SW 1271 (cell line): ENCODE measurements at regions not wholly inside any gene's neighbourhood (a gene's known extent, or its start where the extent isn't known, plus 50 kb on each side); places are given as distances from the start of the nearest gene placed in this dataset.

Source experiments
- DNase-seq, 2 experiments: peaks; one replicate each; lab custom pipeline; 2025; lab: John Stamatoyannopoulos, UW

- peak in 1 of 2 experiments; percentile 58 for DNase-seq
Measured at GRCh38 chr20:16801919-16802651, 53.9 kb downstream of the OTOR start.

DNA sequence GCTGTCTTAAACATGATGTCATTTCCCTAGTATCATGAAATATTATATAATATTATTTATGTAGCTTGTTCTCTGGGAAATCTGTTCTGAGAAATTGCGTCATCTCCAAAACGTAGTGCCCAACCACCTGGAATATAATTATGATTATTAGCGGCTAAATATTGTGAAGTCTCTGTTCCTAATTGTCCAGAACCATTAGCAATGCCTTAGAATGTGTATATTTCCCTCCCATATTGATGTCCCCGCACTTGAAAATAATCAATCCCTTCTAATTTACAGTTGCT lies 54.4 kb downstream of the OTOR start:
- DNase-seq, result no peak

GRCh38 chr20:16803965-16804792 lies 56.0 kb downstream of the OTOR start:
- DNase-seq, result peak in 1 of 2 experiments; percentile 39

GRCh38 chr20:16804793-16805187 lies 56.6 kb downstream of the OTOR start:
- no peak for DNase-seq

DNA sequence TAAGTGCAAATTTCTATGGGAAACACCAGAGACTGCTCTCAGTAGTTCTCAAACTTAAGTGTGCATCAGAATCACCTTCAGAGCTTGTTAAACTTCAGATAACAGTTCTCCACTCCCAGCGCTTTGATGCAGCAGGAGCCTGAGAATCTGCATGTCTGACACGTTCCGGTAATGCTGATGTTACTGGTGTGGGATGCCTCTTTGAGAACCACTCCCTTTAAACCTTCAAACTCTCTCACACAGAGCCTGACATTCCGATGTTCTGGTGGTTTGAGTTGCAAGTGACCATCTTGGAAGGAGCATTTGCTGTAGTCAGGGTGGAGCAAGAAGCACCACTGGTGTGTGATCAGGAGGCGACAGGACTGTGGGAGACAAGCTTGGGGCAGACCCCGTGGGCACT lies 57.9 kb downstream of the OTOR start:
- DNase-seq, result no peak

GRCh38 chr20:16806886-16807285 lies 58.7 kb downstream of the OTOR start:
- DNase-seq, result no peak

- no peak for DNase-seq
Measured at GRCh38 chr20:16808796-16809195, 60.6 kb downstream of the OTOR start.

DNA sequence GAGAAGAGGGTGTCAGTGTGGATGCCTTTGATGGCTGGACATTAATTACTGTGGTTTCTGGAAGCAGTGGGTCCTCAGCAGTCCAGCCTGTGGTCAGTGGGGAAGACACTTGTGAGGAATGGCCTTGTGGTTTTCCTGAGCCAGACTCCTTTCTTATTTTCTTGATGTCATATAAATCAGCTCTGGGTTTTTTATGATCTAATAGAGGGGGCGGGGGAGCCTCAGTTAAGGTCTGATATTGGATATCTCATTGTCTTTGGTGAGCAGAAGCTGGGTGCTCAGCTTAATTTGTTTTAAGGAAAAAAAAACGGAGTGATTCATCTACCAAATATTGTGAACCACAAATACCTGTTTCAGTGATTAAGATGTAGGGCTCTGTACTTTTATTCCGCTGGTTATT lies 62.1 kb downstream of the OTOR start:
- DNase-seq, result no peak

DNA sequence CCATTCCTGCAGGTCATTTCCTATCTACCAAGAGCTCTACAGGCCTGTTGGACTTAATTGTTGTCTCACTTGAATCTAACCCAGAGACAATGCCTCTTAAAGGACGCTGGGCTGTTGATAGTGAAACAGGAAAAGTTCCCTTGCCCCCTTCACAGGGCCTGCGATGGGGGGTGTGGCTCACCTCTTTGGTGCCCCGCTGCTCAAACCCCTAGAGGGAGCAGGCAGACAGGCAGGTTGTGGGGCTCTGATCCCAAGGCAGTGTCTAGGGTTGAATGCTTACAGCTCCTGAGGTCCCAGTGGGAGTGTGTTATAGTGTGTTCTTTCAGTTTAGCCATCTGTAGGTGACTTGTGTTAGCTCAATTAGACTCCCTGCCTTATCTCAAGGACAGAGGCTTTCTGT lies 68.0 kb downstream of the OTOR start:
- no peak for DNase-seq

DNA sequence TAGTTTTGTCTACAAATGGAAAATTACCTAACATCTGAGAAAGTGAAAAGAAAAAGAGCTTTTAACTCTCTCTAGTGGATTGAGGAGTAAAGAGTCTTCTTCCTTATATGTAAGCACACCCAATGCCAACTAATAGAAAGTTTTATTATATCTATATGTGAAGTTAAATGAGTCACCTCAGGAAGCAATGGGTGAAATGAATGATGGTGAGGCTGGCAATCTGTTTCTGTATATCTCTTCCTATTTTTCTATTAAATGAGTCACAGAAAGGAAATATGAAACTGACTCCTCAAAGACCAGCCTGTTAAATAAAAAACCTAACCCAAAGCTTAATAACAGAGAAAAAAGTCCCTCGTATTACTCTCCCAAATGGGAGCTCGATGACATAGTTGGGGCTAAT lies 71.3 kb downstream of the OTOR start:
- no peak for DNase-seq

- peak in 1 of 2 experiments; percentile 28 for DNase-seq
Measured at GRCh38 chr20:16821211-16822089, 73.3 kb downstream of the OTOR start.

- no peak for DNase-seq
Measured at GRCh38 chr20:16824664-16825063, 76.5 kb downstream of the OTOR start.

DNA sequence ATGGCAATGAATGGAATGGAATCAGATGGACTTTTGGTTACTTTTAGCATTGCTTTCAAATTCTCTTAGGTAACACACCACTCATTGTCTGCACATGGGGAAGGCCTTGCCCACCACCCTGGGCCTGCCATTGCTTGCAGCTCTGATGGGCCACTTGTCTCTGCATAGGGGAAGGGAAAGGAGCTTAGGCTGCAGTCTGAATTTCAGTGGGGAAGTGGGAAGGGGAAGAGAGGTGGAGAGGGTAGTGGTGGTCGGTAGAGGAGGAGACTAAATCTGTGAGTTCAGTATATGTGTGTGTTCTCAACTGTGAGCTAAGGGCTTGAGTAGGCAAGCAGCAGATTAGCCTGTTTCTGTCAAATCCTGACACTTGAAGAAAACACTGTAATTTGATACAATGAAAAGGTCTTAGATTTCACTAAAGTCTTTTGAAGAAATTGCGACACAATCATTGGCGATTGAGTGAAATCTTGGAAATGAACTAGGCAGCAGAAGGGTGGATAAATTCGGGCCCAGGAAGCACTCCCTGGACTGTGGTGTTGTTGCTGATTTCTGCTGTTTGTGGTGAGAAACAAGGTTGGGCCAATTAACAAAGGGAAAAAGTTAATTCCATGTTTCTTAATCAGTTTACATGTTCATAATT lies 80.6 kb downstream of the OTOR start:
- DNase-seq, result no peak

DNA sequence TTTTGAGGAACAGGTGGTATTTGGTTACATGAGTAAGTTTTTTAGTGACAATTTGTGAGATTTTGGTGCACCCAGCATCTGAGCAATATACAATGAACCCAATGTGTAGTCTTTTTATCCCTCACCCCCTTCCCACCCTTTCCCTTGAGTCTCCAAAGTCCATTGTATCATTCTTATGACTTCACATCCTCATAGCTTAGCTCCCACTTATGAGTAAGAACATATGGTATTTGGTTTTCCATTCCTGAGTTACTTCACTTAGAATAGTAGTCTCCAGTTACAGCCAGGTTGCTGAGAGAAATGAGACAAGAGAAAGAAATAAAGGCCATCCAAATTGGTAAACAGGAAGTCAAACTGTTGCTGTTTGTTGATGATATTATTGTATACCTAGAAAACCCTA lies 87.5 kb downstream of the OTOR start:
- peak in 1 of 2 experiments; percentile 10 for DNase-seq

- DNase-seq, result no peak
Measured at GRCh38 chr20:16842486-16843120, 94.4 kb downstream of the OTOR start.

DNA sequence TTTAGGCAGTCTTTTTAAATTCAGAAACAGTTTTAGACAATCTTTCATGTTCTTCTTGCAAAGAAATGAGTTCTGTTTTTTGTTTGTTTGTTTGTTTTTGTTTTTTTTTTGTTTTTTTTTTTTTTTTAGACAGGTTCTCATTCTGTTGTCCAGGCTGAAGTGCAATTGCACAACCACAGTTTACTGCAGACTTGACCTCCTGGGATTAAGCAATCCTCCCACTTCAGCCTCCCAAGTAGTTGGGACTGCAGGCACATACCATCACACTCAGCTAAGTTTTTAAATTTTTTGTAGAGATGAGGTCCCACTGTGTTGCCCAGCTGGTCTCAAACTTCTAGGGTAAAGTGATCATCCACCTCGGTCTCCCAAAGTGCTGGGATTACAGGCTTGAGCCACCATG lies 96.2 kb downstream of the OTOR start:
- DNase-seq, result no peak

GRCh38 chr20:16846006-16846405 lies 97.8 kb downstream of the OTOR start:
- DNase-seq, result no peak

DNA sequence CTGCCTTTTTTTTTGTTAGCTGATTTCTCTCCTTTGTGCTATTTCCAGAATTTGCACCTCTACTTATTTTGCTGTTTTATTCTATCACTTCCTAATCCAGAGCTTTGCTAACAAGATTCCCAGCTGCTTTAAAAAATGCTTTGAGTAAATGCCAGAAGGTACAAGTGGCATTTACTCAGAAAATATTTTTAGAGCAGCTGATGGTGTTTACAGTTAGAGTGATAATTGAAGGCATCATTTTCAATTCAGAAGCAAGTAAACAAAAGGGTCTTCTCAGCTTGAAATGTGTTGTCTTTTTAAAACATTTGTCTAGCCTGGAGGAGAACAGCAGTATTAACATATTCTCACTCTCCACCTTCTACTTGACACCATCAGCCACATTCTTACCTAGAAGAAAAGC lies 99.9 kb downstream of the OTOR start:
- no peak for DNase-seq

DNA sequence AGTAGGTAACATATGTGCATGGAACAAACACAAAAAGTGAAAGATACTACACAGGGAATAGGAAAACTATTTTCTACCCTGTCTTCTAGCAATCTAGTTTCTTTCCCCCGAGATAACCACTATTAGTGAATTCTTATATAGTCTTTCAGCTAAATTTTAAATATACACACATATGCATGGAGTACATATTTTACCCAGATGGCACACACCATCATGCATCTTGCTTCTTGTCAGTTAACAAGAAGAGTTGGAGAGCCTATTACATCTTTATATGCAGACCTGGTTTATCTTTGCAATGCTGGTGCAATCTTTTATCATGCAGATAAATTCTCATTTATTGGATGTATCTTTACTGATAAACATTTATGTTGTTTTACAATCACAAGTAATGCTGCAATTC lies 100.4 kb downstream of the OTOR start:
- DNase-seq, result no peak

GRCh38 chr20:16860914-16861313 lies 112.8 kb downstream of the OTOR start:
- DNase-seq, result no peak

- DNase-seq, result no peak
Measured at GRCh38 chr20:16861708-16862107, 113.5 kb downstream of the OTOR start.

- DNase-seq, result no peak
Measured at GRCh38 chr20:16863303-16863702, 115.1 kb downstream of the OTOR start.
